Cardiac muscle cell (in vitro differentiated cells and primary cell): ENCODE measurements at regions not wholly inside any gene's neighbourhood (a gene's known extent, or its start where the extent isn't known, plus 50 kb on each side); places are given as distances from the start of the nearest gene placed in this dataset.
A peak's percentile ranks its signal among the peaks of the same experiment; 100 is the strongest.

Experiments used
- DNase-seq, 2 donors: peaks; one replicate each; pipeline versions ENCODE4 v3.0.0 to v3.0.0-alpha.2; 2010 to 2017; ENCODE audit warnings: low read depth in 1 of 2, low spot score in 1 of 2
- H3K27ac ChIP-seq: fragments of 200-600 bp; sonication (generic); 2 replicates; pipeline ENCODE4 v1.5.1; 2016
- H3K27me3 ChIP-seq: fragments of 200-600 bp; sonication (generic); 2 replicates; pipeline ENCODE4 v1.6.0; 2016; ENCODE audit warnings: control low read depth
- H3K36me3 ChIP-seq: fragments of 200-600 bp; sonication (generic); 2 replicates; pipeline ENCODE4 v1.5.1; 2016; ENCODE audit warnings: control low read depth
- H3K4me1 ChIP-seq: fragments of 200-600 bp; sonication (generic); 2 replicates; pipeline ENCODE4 v1.8.1; 2017; ENCODE audit warnings: low read depth, mild to moderate bottlenecking, mixed run types
- H3K4me3 ChIP-seq: fragments of 200-600 bp; sonication (generic); 2 replicates; pipeline ENCODE4 v1.5.1; 2016; ENCODE audit warnings: mild to moderate bottlenecking
- H3K9me3 ChIP-seq: fragments of 200-600 bp; sonication (generic); 2 replicates; pipeline ENCODE4 v1.5.1; 2017; ENCODE audit warnings: low read depth, mild to moderate bottlenecking, control low read depth
- CTCF ChIP-seq: IDR thresholded peaks from 2 replicates; pipeline ENCODE4 v1.5.1; 2012; ENCODE audit warnings: low read depth, mild to moderate bottlenecking, low read length

DNA sequence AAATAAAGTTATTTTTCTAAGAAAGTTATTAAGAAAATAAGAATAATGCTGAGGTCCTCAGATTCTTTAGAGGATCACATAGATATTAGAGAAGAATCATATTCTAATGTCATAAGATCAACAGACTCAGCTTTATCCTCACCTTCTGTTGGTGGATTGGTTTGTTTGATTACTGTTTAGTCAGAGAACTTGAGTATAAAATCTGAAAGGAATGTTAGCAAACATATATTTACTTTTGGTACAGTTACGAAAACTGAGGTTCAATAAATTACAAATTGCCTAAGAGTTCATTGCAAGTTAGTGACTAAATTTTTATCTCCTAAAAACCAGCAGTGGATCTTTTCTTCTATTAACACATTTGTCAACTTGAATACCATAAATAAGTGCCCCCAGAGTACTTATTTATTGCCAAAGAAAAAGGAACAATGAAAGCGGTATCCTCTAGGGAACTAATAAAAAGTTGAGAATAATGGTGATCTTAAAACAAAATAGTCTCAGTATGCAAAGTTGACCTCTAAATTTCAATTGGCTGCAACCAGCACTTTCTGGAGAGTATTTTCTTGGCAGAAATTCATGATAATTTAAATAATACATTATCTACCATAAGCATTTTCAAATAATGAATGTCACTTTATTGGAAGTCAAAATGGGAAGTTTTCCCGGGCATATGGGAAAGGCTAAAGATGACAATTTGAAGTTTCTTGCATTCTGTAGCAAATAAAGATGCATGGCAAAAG lies 296.8 kb downstream of the OTOL1 start:
- H3K4me1 ChIP-seq: no peaks in the 10 kb centered on the region
- no peak for DNase-seq
- no peak for TF ChIP-seq CTCF
- no peak overlapping the region for H3K4me3 ChIP-seq
- H3K9me3 ChIP-seq: no peaks in the 10 kb centered on the region
- no peaks in the 10 kb centered on the region for H3K27me3 ChIP-seq
- H3K27ac ChIP-seq: no peak overlapping the region
- no peaks in the 10 kb centered on the region for H3K36me3 ChIP-seq

- TF ChIP-seq CTCF: no peak
- Histone ChIP-seq H3K4me3 (no peak overlapping the region), H3K27me3 (no peaks in the 10 kb centered on the region), H3K27ac (no peak overlapping the region), H3K4me1 (no peaks in the 10 kb centered on the region), H3K9me3 (no peaks in the 10 kb centered on the region), H3K36me3 (no peaks in the 10 kb centered on the region)
- DNase-seq: no peak
These were observed 297.9 kb downstream of the OTOL1 start for GRCh38 chr3:161794551-161794950.

DNA sequence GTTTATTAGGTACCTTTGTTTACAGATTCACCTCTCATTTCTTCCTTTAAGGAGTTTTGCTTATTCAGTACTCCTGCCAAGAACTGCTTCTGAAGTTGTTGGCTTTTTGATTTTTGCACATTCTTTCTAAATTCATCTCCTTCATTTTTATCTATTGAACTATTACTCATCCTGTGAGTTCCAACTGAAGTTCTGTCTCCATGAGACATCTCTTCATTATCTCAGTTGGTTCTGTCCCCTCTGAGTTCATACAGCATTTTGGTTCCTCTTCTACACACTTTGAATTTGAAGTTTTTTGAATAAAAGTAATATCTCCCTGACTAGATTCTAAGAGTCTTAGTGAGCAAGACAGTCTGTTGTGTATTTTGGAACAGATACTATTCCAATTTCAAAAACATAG lies 299.7 kb downstream of the OTOL1 start:
- no peak overlapping the region for H3K4me3 ChIP-seq
- DNase-seq: peak in 1 of 2 donors; percentile 1
- no peaks in the 10 kb centered on the region for H3K4me1 ChIP-seq
- H3K27ac ChIP-seq: no peak overlapping the region
- no peaks in the 10 kb centered on the region for H3K36me3 ChIP-seq
- no peaks in the 10 kb centered on the region for H3K9me3 ChIP-seq
- no peak for TF ChIP-seq CTCF
- no peaks in the 10 kb centered on the region for H3K27me3 ChIP-seq

- H3K4me1 ChIP-seq: no peaks in the 10 kb centered on the region
These were observed 300.2 kb downstream of the OTOL1 start for GRCh38 chr3:161796780-161797179.

GRCh38 chr3:161798016-161798415 lies 301.4 kb downstream of the OTOL1 start:
- TF ChIP-seq CTCF: no peak
- H3K4me3 ChIP-seq: no peak overlapping the region

More at GRCh38 chr3:161796780-161797179, 300.2 kb downstream of the OTOL1 start:
- H3K27ac ChIP-seq: no peak overlapping the region
- H3K9me3 ChIP-seq: no peaks in the 10 kb centered on the region
- H3K27me3 ChIP-seq: no peaks in the 10 kb centered on the region
- H3K4me3 ChIP-seq: no peak overlapping the region
- no peak for TF ChIP-seq CTCF
- no peaks in the 10 kb centered on the region for H3K36me3 ChIP-seq
- DNase-seq: peak in 1 of 2 donors; percentile 15

More at GRCh38 chr3:161798016-161798415, 301.4 kb downstream of the OTOL1 start:
- Histone ChIP-seq H3K27ac (no peak overlapping the region), H3K27me3 (no peaks in the 10 kb centered on the region), H3K9me3 (no peaks in the 10 kb centered on the region), H3K4me1 (no peaks in the 10 kb centered on the region), H3K36me3 (no peaks in the 10 kb centered on the region)
- DNase-seq: no peak
